ENCODE measurements at regions not wholly inside any gene's neighbourhood (a gene's known extent, or its start where the extent isn't known, plus 50 kb on each side); places are given as distances from the start of the nearest gene placed in this dataset.
A peak's percentile ranks its signal among the peaks of the same experiment; 100 is the strongest.
"Not testable (repeated sequence)": the region's sequence is repeated elsewhere in the genome, so short reads cannot be mapped to it uniquely, and the experiment has no call there.

DNA sequence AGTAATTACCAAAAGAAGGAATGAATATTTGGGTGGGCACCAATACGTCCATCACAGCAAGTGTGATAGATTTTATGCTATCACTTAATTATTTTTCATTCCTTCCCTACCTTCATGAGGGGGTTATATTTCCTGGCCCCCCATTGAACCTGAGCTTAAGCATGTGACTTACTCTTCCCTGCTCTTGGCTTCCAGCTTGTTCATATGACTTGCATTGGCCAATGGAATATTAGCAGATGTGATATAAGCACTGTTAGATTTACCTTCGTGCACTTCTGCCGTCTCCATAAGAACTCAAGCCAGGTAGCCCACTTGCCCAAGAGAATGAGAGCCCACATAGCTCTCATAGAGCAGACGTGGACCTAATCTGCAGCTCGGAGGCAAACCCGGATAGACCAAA lies 99.1 kb upstream of the SMARCA2 start:
- H3K36me3 Mint-ChIP-seq, result peaks cover 8 to 10% of the 10 kb centered on the region in 2 donors
- no peak overlapping the region for H3K4me3 Mint-ChIP-seq
- no peak overlapping the region for H3K27ac Mint-ChIP-seq
- H3K9me3 Mint-ChIP-seq, result peaks cover 0 to 24% (median 8%) of the 10 kb centered on the region in 7 donors
- peaks cover 26 to 50% (median 36%) of the 10 kb centered on the region in 3 donors for H3K27me3 Mint-ChIP-seq
- no peaks in the 10 kb centered on the region for H3K4me1 Mint-ChIP-seq
- ATAC-seq (ENCODE audit: low read depth in 2 of 2) (no peak), DNase-seq (no peak)

DNA sequence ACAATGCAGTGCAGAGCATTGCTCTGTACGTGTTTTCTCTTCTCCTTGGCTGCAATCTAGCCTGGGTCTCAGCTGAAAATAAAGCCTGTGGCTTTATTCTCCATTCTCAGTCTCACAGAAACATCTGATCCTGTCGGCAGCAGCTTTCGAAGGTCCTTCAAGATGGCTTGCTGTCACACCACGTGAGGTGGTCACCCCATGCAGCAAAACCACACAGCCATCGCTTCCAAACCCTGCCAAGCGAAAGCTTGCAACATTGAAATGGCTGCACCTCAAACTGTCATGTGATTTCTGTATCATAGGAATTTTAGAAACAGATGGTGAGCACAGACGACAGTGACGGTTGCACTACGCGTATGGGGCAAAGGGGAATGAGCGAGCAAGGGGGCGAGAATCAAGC lies 98.5 kb upstream of the SMARCA2 start:
- Mint-ChIP-seq H3K9me3 (peaks cover 0 to 21% (median 8%) of the 10 kb centered on the region in 7 donors), H3K4me1 (no peaks in the 10 kb centered on the region), H3K36me3 (peaks cover 4% of the 10 kb centered on the region in 2 donors), H3K27ac (no peak overlapping the region), H3K4me3 (no peak overlapping the region), H3K27me3 (peaks cover 26 to 49% (median 31%) of the 10 kb centered on the region in 3 donors)
- ATAC-seq (ENCODE audit: low read depth in 2 of 2) (no peak), DNase-seq (no peak)

DNA sequence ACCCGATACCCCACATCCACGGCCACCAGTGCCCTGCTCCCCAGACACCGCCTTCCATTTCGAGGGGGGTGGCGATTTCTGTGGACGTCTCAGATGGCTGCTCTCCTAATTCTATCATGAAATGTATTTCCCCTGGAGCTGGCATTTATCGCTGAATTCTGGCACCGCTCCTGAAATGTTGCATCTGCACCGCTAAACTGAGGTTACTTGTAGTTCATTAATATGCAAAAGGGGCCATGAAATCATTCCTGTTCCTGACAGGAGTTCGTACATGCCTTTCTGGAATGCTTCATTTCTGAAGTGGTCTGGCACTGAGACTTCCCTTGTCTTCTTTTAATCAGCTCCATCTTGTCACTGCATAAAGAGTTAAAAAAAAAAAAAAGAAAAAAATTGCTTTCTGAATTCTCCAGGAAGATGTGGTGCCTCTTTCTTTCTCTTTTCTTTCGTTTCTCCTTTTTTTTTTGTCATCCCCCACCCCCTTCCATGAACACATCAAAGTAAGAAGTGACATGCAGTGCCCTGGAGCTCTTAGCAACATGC lies 97.7 kb upstream of the SMARCA2 start:
- no peak for ATAC-seq (ENCODE audit: low read depth in 2 of 2)
- Mint-ChIP-seq H3K4me3 (no peak overlapping the region), H3K9me3 (peaks cover 0 to 14% (median 12%) of the 10 kb centered on the region in 7 donors), H3K36me3 (no peaks in the 10 kb centered on the region), H3K4me1 (no peaks in the 10 kb centered on the region), H3K27me3 (peaks cover 26 to 46% (median 28%) of the 10 kb centered on the region in 3 donors), H3K27ac (no peak overlapping the region)
- no peak for DNase-seq

DNA sequence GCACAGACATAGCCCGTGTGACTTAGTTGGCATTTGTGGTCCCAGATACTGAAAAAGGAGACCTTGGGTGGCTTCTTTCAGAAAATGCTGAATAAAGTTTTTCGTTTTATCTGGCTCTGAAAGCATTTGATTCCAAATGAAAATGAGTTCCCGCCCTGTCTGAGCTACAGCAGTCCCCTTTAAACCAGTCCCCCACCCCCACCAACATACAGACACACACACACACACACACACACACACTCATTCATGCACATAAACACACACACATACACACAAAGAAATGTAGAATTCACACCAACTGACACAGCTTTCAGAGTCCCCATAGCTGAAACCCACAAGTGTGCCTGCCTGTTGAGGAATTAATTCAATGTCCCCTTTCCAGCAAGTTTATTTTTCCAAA lies 97.0 kb upstream of the SMARCA2 start:
- peaks cover 28 to 46% (median 28%) of the 10 kb centered on the region in 3 donors for H3K27me3 Mint-ChIP-seq
- H3K4me1 Mint-ChIP-seq, result no peaks in the 10 kb centered on the region

DNA sequence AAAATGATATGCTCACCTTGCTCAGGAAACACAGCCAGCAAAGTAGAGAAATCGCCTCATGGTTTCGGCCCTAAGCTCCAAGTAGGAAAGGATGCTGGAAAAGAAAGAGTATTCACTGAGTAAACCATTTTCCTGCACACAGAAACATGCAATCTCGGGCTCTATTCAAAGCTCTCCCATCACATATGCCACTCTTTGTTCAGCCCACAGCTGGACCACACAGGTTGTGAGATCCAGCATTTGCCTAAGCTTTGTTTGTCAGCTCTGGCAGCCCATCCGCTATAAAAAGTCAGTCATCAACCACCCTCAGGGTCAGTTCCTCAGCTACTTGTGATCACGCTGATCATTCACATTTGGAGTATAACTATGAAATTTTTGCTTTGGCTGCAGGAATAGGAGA lies 96.5 kb upstream of the SMARCA2 start:
- H3K9me3 Mint-ChIP-seq, result peaks cover 0 to 7% (median 5%) of the 10 kb centered on the region in 7 donors
- H3K4me3 Mint-ChIP-seq, result no peak overlapping the region
- peaks cover 26 to 46% (median 28%) of the 10 kb centered on the region in 3 donors for H3K27me3 Mint-ChIP-seq
- H3K27ac Mint-ChIP-seq, result peak overlapping the region in 1 of 6 donors; percentile 35
- H3K4me1 Mint-ChIP-seq, result no peaks in the 10 kb centered on the region
- H3K36me3 Mint-ChIP-seq, result no peaks in the 10 kb centered on the region
- no peak for DNase-seq
- no peak for ATAC-seq (ENCODE audit: low read depth in 2 of 2)

More for the DNA sequence above, 97.0 kb upstream of the SMARCA2 start:
- Mint-ChIP-seq H3K9me3 (peaks cover 0 to 10% (median 7%) of the 10 kb centered on the region in 7 donors), H3K27ac (no peak overlapping the region), H3K4me3 (no peak overlapping the region), H3K36me3 (no peaks in the 10 kb centered on the region)
- ATAC-seq (ENCODE audit: low read depth in 2 of 2) (no peak), DNase-seq (no peak)

DNA sequence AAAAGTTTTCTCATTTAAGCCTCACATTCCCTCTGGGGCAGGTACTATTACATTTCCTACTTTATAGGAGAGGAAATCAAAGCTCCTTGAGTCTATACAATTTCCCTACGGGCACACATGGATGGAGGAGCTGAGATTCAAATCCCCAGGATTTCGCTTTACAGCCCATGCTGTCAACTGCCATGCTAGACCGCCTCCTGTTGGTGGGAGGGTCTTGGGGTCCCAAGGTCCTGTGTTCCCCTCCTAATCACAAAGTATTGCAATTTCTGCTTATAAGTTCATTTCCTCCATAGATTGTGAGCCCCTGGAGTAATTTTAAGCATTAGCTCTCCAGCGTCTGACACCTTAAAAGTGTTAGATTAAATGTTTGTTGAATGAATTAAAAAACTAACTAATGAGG lies 95.9 kb upstream of the SMARCA2 start:
- ATAC-seq (ENCODE audit: low read depth in 2 of 2), result no peak
- no peak overlapping the region for H3K27ac Mint-ChIP-seq
- H3K9me3 Mint-ChIP-seq, result peaks cover 0 to 7% (median 5%) of the 10 kb centered on the region in 7 donors
- no peaks in the 10 kb centered on the region for H3K4me1 Mint-ChIP-seq
- no peak for DNase-seq
- H3K27me3 Mint-ChIP-seq, result peaks cover 28 to 46% (median 29%) of the 10 kb centered on the region in 3 donors
- no peak overlapping the region for H3K4me3 Mint-ChIP-seq
- no peaks in the 10 kb centered on the region for H3K36me3 Mint-ChIP-seq

DNA sequence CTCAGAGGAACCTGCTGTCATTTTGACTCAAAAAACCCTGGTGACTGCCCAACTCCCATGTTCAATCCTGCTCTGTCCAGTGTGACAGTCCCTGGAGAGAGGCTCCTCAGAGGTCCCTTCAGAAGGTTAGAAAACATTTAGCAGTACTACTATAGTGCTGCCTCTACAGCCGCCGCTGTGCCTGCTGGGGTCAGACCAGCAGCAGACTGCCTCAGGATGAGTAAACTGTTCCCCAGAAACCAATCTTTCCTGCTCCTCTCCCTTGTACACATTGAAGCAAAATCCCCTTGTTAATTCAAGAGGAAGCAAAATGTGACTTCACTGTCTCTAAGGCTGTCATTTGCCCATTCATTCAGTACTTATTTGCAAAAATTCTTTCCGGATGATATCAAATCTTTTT lies 94.8 kb upstream of the SMARCA2 start:
- Mint-ChIP-seq H3K9me3 (peaks cover 0 to 7% (median 5%) of the 10 kb centered on the region in 7 donors), H3K36me3 (no peaks in the 10 kb centered on the region), H3K27ac (peak overlapping the region in 1 of 6 donors; percentile 51), H3K4me1 (no peaks in the 10 kb centered on the region), H3K27me3 (peaks cover 23 to 36% (median 28%) of the 10 kb centered on the region in 3 donors), H3K4me3 (no peak overlapping the region)
- ATAC-seq (ENCODE audit: low read depth in 2 of 2) (no peak), DNase-seq (no peak)

DNA sequence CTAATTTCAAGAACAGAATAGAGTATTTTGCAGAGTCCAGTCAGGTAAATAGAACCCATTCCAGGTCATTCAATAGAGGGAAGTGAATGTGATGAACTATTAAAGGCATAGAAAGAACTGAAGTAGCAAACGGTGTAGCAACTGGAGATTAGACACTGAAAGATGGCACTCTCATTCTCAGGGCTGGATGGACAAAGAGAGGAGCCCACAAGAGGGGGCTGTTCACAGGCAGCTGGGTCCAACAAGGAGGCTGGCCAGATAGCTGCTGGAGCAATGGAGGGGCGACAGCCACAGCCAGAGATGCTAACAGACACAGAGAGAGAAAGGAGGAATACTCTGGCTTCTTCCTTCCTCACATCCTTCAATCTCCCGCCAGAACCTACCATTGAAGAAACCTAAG lies 93.1 kb upstream of the SMARCA2 start:
- Mint-ChIP-seq H3K27me3 (peaks cover 20 to 23% (median 21%) of the 10 kb centered on the region in 3 donors), H3K9me3 (peaks cover 0 to 7% (median 5%) of the 10 kb centered on the region in 7 donors), H3K27ac (peak overlapping the region in 1 of 6 donors; percentile 65), H3K36me3 (no peaks in the 10 kb centered on the region), H3K4me1 (no peaks in the 10 kb centered on the region), H3K4me3 (no peak overlapping the region)
- DNase-seq, result no peak
- no peak for ATAC-seq (ENCODE audit: low read depth in 2 of 2)

DNA sequence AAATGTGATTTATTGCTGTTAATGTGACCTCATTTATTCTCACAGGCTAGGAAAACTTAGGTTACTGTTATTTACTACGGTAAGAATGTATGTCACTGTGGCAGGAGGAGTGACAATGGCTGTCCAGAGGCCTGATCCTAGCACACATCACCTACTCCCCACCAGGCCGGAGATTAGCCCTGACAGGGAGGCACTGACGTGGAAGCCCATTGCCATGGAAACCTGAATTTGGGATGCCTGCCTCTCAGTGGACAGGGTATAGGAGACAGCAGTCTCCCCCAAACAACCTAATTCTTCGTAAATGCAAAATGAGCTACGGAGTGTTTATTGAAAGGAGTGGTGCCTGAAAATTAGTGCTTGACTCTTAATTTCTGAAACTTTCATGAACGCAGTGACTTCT lies 87.6 kb upstream of the SMARCA2 start:
- no peak overlapping the region for H3K27ac Mint-ChIP-seq
- no peak overlapping the region for H3K4me3 Mint-ChIP-seq
- H3K27me3 Mint-ChIP-seq, result peaks cover 0 to 14% (median 11%) of the 10 kb centered on the region in 3 donors
- no peaks in the 10 kb centered on the region for H3K36me3 Mint-ChIP-seq
- ATAC-seq (ENCODE audit: low read depth in 2 of 2) (no peak), DNase-seq (no peak)
- peaks cover 0 to 6% (median 2%) of the 10 kb centered on the region in 7 donors for H3K9me3 Mint-ChIP-seq
- peaks cover 0 to 4% (median 0%) of the 10 kb centered on the region in 3 donors for H3K4me1 Mint-ChIP-seq

DNA sequence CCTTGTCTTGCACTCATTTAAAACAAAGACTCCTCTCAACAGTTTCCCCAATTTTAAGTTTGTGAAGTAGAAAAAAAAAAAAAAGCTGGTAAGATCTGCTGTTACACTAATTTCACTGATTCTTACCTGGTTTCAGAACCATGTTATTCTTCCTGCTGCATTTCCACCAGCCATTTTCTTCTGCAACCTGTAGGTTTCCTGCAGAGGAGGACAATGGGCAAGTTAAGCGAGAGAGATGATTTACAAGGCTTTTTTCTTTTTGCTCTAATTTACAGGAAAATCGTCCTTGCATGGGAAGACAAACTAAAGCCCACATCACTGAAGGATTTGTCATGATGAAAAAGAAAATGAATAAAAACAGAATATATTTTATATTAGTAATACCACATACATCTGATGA lies 86.0 kb upstream of the SMARCA2 start:
- H3K4me1 Mint-ChIP-seq, result peaks cover 0 to 4% (median 0%) of the 10 kb centered on the region in 3 donors
- no peak for ATAC-seq (ENCODE audit: low read depth in 2 of 2)
- H3K27ac Mint-ChIP-seq, result no peak overlapping the region
- H3K9me3 Mint-ChIP-seq, result peaks cover 0 to 11% (median 2%) of the 10 kb centered on the region in 7 donors
- H3K4me3 Mint-ChIP-seq, result no peak overlapping the region
- DNase-seq, result no peak
- no peaks in the 10 kb centered on the region for H3K36me3 Mint-ChIP-seq
- H3K27me3 Mint-ChIP-seq, result peaks cover 0 to 19% (median 5%) of the 10 kb centered on the region in 3 donors

DNA sequence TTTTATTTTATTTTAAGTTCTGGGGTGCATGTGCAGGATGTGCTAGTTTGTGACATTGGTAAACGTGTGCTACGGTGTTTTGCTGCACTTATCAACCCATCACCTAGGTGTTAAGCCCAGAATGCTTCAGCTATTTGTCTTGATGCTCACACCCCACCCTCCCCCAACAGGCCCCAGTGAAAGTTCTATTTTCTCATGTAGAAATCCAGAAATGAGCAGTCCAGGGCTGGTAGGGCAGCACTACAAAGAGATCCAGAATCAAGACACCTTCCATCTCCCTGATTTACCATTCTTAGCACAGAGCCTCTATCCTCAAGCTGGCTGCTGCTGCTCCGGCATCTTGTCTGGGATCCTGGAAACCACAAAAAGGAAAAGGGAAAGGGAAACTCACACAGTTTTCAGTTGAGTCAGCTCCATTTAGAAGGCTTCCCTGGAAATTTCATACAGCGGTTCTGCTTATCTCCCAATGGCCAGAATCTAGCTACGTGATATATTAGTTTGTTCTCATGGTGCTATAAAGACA lies 85.4 kb upstream of the SMARCA2 start:
- peak overlapping the region in 2 of 8 donors; percentile 17 to 27 for H3K4me3 Mint-ChIP-seq
- peaks cover 0 to 24% (median 5%) of the 10 kb centered on the region in 3 donors for H3K27me3 Mint-ChIP-seq
- no peak for ATAC-seq (ENCODE audit: low read depth in 2 of 2)
- H3K9me3 Mint-ChIP-seq, result peaks cover 0 to 11% (median 2%) of the 10 kb centered on the region in 7 donors
- H3K27ac Mint-ChIP-seq, result no peak overlapping the region
- H3K4me1 Mint-ChIP-seq, result peaks cover 0 to 4% (median 0%) of the 10 kb centered on the region in 3 donors
- DNase-seq, result no peak
- H3K36me3 Mint-ChIP-seq, result no peaks in the 10 kb centered on the region

DNA sequence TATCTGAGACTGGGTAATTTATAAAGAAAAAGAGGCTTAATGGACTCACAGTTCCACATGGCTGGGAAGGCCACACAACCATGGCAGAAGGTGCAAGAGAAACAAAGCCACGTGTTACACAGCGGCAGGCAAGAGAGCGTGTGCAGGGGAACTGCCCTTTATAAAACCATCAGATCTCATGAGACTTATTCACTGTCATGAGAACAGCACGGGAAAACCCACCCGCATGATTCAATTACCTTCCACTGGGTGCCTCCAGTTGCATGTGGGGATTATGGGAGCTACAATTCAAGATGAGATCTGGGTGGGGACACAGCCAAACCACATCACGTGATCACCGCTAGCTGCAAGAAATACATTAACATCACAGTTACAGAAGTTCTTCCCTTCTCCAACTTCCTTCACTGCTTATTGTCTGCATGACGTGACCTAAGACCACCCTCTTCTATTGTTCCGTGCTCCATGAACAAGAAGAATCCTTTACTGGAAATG lies 84.9 kb upstream of the SMARCA2 start:
- Mint-ChIP-seq H3K27me3 (peaks cover under 1 to 27% (median 5%) of the 10 kb centered on the region in 3 donors), H3K9me3 (peaks cover 0 to 11% (median 2%) of the 10 kb centered on the region in 7 donors), H3K4me3 (peak overlapping the region in 2 of 8 donors; percentile 17 to 27), H3K27ac (peak overlapping the region in 1 of 6 donors; percentile 29)
- ATAC-seq (ENCODE audit: low read depth in 2 of 2), result peak; percentile 10 to 13
- not testable (repeated sequence) for H3K36me3 Mint-ChIP-seq, H3K4me1 Mint-ChIP-seq, DNase-seq

DNA sequence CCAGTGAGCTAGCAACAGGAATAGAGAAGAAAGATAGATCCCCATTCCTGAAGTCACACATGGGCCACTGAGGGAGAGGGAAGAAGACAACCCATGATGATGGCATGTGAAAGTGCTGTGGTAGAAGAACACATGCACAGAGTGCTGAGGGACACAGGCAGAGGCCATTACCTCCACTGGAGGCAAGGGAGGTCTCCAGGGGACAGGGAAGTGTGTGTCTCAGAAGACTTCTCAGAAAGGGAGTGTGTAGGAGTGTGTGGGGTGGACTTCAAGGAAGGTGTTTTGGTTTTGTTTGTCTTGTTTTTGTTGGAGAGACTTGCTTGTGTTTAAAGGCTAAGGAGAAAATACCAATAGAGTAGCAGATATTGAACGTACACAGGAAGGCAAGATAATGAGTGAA lies 77.0 kb upstream of the SMARCA2 start:
- ATAC-seq (ENCODE audit: low read depth in 2 of 2), result no peak
- H3K27ac Mint-ChIP-seq, result peak overlapping the region in 2 of 6 donors; percentile 2

DNA sequence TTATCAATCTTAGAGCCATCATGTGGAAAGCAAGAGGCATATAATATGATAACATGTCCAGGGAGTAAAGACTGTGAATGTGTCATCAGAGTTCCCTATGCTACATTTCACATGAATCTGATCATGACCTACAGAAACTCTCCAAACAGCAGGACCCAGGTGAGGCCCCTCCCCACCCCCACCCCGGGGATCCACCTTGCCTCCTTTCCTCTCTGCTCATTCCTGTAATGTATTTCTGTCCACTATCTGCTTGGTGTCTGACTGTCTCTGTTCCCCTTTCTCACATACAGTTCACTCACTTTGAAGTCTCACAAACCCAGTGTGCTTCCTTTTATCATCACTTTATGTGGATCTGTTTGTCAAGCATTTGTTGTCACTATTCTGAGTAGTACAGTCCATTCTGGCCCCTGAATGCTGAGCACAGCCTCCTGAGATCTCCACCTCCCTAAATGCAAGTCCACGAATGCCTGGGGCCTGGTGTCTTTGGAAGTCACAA lies 76.4 kb upstream of the SMARCA2 start:
- ATAC-seq (ENCODE audit: low read depth in 2 of 2), result no peak
- Mint-ChIP-seq H3K9me3 (peaks cover 0 to 3% (median 0%) of the 10 kb centered on the region in 7 donors), H3K4me3 (peak overlapping the region in 1 of 8 donors; percentile 17), H3K27ac (peak overlapping the region in 1 of 6 donors; percentile 69), H3K36me3 (no peaks in the 10 kb centered on the region), H3K4me1 (peaks cover 9 to 18% (median 16%) of the 10 kb centered on the region in 3 donors), H3K27me3 (peaks cover 6 to 18% (median 16%) of the 10 kb centered on the region in 3 donors)
- DNase-seq, result no peak

More for the DNA sequence above, 77.0 kb upstream of the SMARCA2 start:
- peaks cover 0 to 3% (median 0%) of the 10 kb centered on the region in 7 donors for H3K9me3 Mint-ChIP-seq
- DNase-seq, result no peak
- peaks cover 6 to 22% (median 16%) of the 10 kb centered on the region in 3 donors for H3K27me3 Mint-ChIP-seq
- no peak overlapping the region for H3K4me3 Mint-ChIP-seq
- no peaks in the 10 kb centered on the region for H3K36me3 Mint-ChIP-seq
- H3K4me1 Mint-ChIP-seq, result peaks cover 9 to 18% (median 16%) of the 10 kb centered on the region in 3 donors
